ACC112 (cell line): ENCODE measurements at regions not wholly inside any gene's neighbourhood (a gene's known extent, or its start where the extent isn't known, plus 50 kb on each side); places are given as distances from the start of the nearest gene placed in this dataset.

Experiments
- H2AFZ ChIP-seq: fragments of 200-600 bp; sonication (generic); one replicate; pipeline ENCODE4 v1.6.0; 2017; ENCODE audit warnings: antibody characterized with exemption, low read length; ENCODE audit not compliant: unreplicated experiment
- H3K27ac ChIP-seq: fragments of 200-600 bp; sonication (generic); 2 replicates; pipeline ENCODE4 v1.5.1; 2014; ENCODE audit warnings: low read depth, mild to moderate bottlenecking, antibody characterized with exemption, low read length, moderate library complexity
- H3K27me3 ChIP-seq: fragments of 200-600 bp; sonication (generic); 2 replicates; pipeline ENCODE4 v1.6.1; 2014; ENCODE audit warnings: mild to moderate bottlenecking, antibody characterized with exemption, low read length, moderate library complexity, mixed read lengths; ENCODE audit not compliant: insufficient read depth
- H3K36me3 ChIP-seq: fragments of 200-600 bp; sonication (generic); 2 replicates; pipeline ENCODE4 v1.6.1; 2016; ENCODE audit warnings: mild to moderate bottlenecking, antibody characterized with exemption, low read length, moderate library complexity, mixed read lengths; ENCODE audit not compliant: insufficient read depth
- H3K4me1 ChIP-seq: fragments of 200-600 bp; sonication (generic); one replicate; pipeline ENCODE4 v1.6.1; 2016; ENCODE audit warnings: low read length, mixed read lengths; ENCODE audit not compliant: insufficient read depth, unreplicated experiment, control insufficient read depth
- H3K4me3 ChIP-seq: fragments of 200-600 bp; sonication (generic); 2 replicates; pipeline ENCODE4 v1.5.1; 2014; ENCODE audit warnings: mild to moderate bottlenecking, low read depth, low read length
- H3K79me2 ChIP-seq: fragments of 200-600 bp; sonication (generic); one replicate; pipeline ENCODE4 v1.6.0; 2016; ENCODE audit warnings: low read length; ENCODE audit not compliant: control insufficient read depth, unreplicated experiment, insufficient read depth

GRCh38 chr6:153790876-153791473 lies 248.1 kb upstream of the OPRM1 start:
- Histone ChIP-seq H3K79me2 (no peaks in the 10 kb centered on the region), H3K4me3 (no peak overlapping the region), H3K27me3 (no peaks in the 10 kb centered on the region), H3K27ac (no peak overlapping the region), H2AFZ (no peak overlapping the region), H3K36me3 (no peaks in the 10 kb centered on the region), H3K4me1 (peaks cover 11% of the 10 kb centered on the region)

GRCh38 chr6:153790048-153790447 lies 249.0 kb upstream of the OPRM1 start:
- Histone ChIP-seq H3K4me3 (no peak overlapping the region), H3K4me1 (peaks cover 11% of the 10 kb centered on the region), H3K79me2 (no peaks in the 10 kb centered on the region), H3K36me3 (no peaks in the 10 kb centered on the region), H3K27me3 (no peaks in the 10 kb centered on the region), H2AFZ (no peak overlapping the region), H3K27ac (peak overlapping the region; percentile 48; the same call in 1 of the 2 replicates)

DNA sequence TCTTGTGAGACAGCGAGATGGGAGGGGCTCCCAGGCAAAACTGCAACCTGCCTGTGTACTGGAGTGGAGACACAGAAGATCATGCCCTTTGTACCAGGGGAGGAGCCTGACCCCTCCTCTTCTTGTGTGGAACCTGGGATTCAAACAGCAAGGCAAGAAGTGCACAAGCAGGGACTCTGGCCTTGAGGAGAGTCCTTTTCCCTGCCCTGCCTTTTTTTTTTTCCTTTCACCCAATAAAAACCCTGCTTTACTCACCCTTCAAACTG lies 251.8 kb upstream of the OPRM1 start:
- Histone ChIP-seq H3K4me1 (peaks cover 11% of the 10 kb centered on the region), H2AFZ (no peak overlapping the region), H3K36me3 (no peaks in the 10 kb centered on the region), H3K27me3 (no peaks in the 10 kb centered on the region), H3K27ac (no peak overlapping the region), H3K4me3 (no peak overlapping the region), H3K79me2 (no peaks in the 10 kb centered on the region)

DNA sequence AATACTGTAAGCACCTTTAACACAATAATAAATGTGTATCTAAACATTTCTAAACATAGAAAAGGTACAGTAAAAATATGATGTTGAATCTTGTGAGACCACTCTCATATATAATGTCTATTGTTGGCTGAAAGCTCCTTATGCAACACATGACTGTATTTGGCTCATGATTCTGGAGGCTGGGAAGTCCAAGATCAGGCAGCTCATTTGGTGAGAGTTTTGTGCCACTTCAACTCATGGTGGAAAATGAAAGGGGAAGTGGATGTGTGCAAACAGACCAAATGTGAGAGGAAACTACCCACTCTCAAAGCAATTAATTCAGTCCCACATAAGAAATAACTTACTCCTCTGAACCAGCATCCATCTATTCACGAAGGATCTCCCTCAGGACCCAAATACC lies 257.7 kb upstream of the OPRM1 start:
- Histone ChIP-seq H3K27ac (no peak overlapping the region), H3K4me1 (peaks cover 3% of the 10 kb centered on the region), H2AFZ (no peak overlapping the region), H3K79me2 (no peaks in the 10 kb centered on the region), H3K4me3 (no peak overlapping the region), H3K36me3 (no peaks in the 10 kb centered on the region), H3K27me3 (no peaks in the 10 kb centered on the region)

DNA sequence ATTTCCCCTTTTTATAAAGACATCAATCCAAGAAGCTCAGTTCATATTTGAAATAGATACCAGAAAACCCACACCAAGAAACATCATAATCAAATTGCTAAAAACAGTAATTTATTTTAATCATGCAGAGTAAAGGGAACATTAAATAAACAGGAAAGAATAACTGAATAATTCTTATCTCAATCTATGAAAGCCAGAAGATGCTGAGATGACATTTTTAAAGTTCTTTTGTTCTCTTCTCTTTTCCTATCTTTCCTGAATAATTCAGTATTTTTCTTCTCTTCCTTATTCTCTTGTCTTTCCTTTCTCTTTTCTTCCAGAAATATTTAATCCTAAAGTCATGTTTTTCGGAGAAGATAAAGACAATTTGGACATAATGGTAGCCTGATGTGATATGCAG lies 259.0 kb upstream of the OPRM1 start:
- Histone ChIP-seq H3K27me3 (no peaks in the 10 kb centered on the region), H3K4me3 (no peak overlapping the region), H3K27ac (no peak overlapping the region), H3K4me1 (no peaks in the 10 kb centered on the region), H3K36me3 (no peaks in the 10 kb centered on the region), H2AFZ (no peak overlapping the region), H3K79me2 (no peaks in the 10 kb centered on the region)

GRCh38 chr6:153778216-153778615 lies 260.8 kb upstream of the OPRM1 start:
- Histone ChIP-seq H3K36me3 (no peaks in the 10 kb centered on the region), H3K4me3 (no peak overlapping the region), H3K27me3 (no peaks in the 10 kb centered on the region), H3K4me1 (no peaks in the 10 kb centered on the region), H3K79me2 (no peaks in the 10 kb centered on the region), H2AFZ (no peak overlapping the region), H3K27ac (no peak overlapping the region)

DNA sequence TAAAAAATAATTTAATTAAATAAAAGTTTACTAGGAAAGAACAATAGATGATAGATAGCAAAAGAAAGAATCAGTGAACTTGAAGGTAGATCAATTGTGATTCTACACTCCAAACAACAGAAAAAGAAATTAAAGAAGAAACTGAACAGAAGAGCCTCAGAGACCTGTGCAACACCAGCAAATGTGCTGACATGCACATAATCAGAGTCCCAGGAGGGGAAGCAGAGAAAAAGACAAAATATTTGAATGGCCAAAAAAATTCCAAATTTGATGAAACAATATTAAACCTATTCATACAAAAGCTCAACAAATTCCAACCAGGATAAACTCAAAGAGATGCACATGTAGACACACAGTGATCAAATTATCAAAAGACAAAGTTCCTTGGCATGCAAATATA lies 267.5 kb upstream of the OPRM1 start:
- Histone ChIP-seq H3K4me3 (no peak overlapping the region), H3K27ac (no peak overlapping the region), H3K4me1 (no peaks in the 10 kb centered on the region), H2AFZ (no peak overlapping the region), H3K79me2 (no peaks in the 10 kb centered on the region), H3K27me3 (no peaks in the 10 kb centered on the region), H3K36me3 (no peaks in the 10 kb centered on the region)

GRCh38 chr6:153767127-153767526 lies 271.9 kb upstream of the OPRM1 start:
- no peaks in the 10 kb centered on the region for H3K4me1 ChIP-seq
- H3K27ac ChIP-seq: no peak overlapping the region
- H3K27me3 ChIP-seq: no peaks in the 10 kb centered on the region
- no peaks in the 10 kb centered on the region for H3K36me3 ChIP-seq
- H2AFZ ChIP-seq: no peak overlapping the region
- no peak overlapping the region for H3K4me3 ChIP-seq
- H3K79me2 ChIP-seq: no peaks in the 10 kb centered on the region

- no peak overlapping the region for H3K4me3 ChIP-seq
- no peaks in the 10 kb centered on the region for H3K4me1 ChIP-seq
- no peak overlapping the region for H3K27ac ChIP-seq
- no peaks in the 10 kb centered on the region; the same call in 1 of the 2 replicates for H3K27me3 ChIP-seq
- H2AFZ ChIP-seq: no peak overlapping the region
- no peaks in the 10 kb centered on the region for H3K79me2 ChIP-seq
- H3K36me3 ChIP-seq: no peaks in the 10 kb centered on the region
Measured at GRCh38 chr6:153758516-153758915, 280.5 kb upstream of the OPRM1 start.

DNA sequence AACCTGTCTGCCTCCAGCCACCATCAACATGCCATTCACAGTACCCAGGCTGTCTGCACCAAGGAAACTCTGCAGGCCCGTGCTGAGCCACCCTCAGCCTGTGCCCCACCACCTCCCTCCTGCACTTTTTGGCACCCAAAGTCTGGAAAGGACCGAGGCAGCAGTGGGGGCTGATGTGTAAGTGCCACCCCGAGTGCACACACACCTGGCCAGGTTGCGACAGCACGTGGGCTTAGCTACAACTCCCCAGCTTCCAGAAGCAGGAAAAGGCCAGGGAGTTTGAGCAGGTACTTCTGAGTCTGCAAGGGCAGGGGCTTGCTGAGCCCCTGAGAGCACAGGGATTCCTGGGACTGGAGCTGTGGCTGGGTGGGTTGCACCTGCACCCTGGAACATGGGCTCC lies 303.3 kb upstream of the OPRM1 start:
- Histone ChIP-seq H3K4me3 (no peak overlapping the region), H3K4me1 (no peaks in the 10 kb centered on the region), H3K79me2 (no peaks in the 10 kb centered on the region), H3K36me3 (no peaks in the 10 kb centered on the region), H3K27me3 (no peaks in the 10 kb centered on the region), H3K27ac (no peak overlapping the region), H2AFZ (no peak overlapping the region)

DNA sequence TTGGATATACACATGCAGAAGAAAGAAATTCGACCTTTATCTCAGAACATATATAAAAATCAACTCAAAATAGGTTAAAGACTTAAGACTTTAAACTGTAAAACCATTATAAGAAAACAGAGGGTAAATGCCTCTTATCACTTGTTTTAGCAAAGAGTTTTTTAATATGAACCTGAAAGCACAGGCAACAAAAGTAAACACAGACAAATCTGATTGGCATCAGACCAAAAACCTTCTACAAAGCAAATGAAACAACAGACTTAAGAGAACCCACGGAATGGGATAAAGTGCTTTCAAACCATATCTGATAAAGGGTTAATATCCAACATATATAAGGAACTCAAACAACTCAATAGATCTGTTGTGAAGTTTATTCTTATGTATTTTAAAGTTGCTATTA lies 309.9 kb upstream of the OPRM1 start:
- Histone ChIP-seq H3K4me1 (no peaks in the 10 kb centered on the region), H3K27ac (no peak overlapping the region), H3K4me3 (no peak overlapping the region), H2AFZ (no peak overlapping the region), H3K36me3 (no peaks in the 10 kb centered on the region), H3K79me2 (no peaks in the 10 kb centered on the region), H3K27me3 (no peaks in the 10 kb centered on the region)
